ENCODE measurements at regions not wholly inside any gene's neighbourhood (a gene's known extent, or its start where the extent isn't known, plus 50 kb on each side); places are given as distances from the start of the nearest gene placed in this dataset.
A peak's percentile ranks its signal among the peaks of the same experiment; 100 is the strongest.

- H3K27me3 ChIP-seq (ENCODE audit: insufficient read depth, poor library complexity, severe bottlenecking), result no peaks in the 10 kb centered on the region
- H3K9me3 ChIP-seq (ENCODE audit: severe bottlenecking), result peaks cover 2% of the 10 kb centered on the region
- peaks cover 5% of the 10 kb centered on the region for H3K4me1 ChIP-seq (ENCODE audit: insufficient read depth, poor library complexity, severe bottlenecking)
- no peak for ATAC-seq (ENCODE audit: low read depth)
- H3K4me3 ChIP-seq (ENCODE audit: severe bottlenecking), result no peak overlapping the region
- no peak overlapping the region for H3K27ac ChIP-seq (ENCODE audit: poor library complexity, severe bottlenecking)
- TF ChIP-seq, protein P1, sequence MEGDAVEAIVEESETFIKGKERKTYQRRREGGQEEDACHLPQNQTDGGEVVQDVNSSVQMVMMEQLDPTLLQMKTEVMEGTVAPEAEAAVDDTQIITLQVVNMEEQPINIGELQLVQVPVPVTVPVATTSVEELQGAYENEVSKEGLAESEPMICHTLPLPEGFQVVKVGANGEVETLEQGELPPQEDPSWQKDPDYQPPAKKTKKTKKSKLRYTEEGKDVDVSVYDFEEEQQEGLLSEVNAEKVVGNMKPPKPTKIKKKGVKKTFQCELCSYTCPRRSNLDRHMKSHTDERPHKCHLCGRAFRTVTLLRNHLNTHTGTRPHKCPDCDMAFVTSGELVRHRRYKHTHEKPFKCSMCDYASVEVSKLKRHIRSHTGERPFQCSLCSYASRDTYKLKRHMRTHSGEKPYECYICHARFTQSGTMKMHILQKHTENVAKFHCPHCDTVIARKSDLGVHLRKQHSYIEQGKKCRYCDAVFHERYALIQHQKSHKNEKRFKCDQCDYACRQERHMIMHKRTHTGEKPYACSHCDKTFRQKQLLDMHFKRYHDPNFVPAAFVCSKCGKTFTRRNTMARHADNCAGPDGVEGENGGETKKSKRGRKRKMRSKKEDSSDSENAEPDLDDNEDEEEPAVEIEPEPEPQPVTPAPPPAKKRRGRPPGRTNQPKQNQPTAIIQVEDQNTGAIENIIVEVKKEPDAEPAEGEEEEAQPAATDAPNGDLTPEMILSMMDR (IDR thresholded peaks at IDR 0.05; ENCODE audit: poor library complexity, severe bottlenecking), result no peak
- DNase-seq (ENCODE audit: low spot score), result no peak
- H3K36me3 ChIP-seq (ENCODE audit: low read depth), result no peaks in the 10 kb centered on the region
Measured at GRCh38 chr9:107853461-107853860, 363.9 kb upstream of the KLF4 start.

- ATAC-seq (ENCODE audit: low read depth) (no peak), DNase-seq (ENCODE audit: low spot score) (no peak)
- Histone ChIP-seq H3K4me3 (ENCODE audit: severe bottlenecking) (no peak overlapping the region), H3K9me3 (ENCODE audit: severe bottlenecking) (peaks cover 2% of the 10 kb centered on the region), H3K27me3 (ENCODE audit: insufficient read depth, poor library complexity, severe bottlenecking) (no peaks in the 10 kb centered on the region), H3K36me3 (ENCODE audit: low read depth) (no peaks in the 10 kb centered on the region), H3K4me1 (ENCODE audit: insufficient read depth, poor library complexity, severe bottlenecking) (peaks cover 10% of the 10 kb centered on the region), H3K27ac (ENCODE audit: poor library complexity, severe bottlenecking) (no peak overlapping the region)
- TF ChIP-seq, protein P1 (IDR thresholded peaks at IDR 0.05; ENCODE audit: poor library complexity, severe bottlenecking), result no peak
Measured at GRCh38 chr9:107852891-107853290, 363.3 kb upstream of the KLF4 start.

DNA sequence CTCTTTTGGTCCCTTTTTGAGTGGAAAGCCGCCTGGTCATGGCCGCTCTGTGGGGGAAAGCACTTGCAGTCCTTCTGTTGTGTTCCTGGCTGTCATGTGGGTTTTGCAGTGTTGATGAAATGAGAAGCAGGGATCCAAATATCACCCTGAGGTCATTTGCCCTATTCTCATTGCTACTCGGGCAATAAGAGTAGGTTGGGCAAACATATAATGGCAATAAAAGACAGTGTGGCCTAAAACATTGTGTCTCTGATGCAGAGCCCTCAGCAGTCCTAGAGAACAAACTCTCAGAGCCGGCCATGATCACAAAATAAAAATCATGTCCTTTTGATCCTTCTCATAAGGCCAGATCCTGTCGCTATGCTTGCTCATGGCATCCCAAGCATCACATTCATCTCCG lies 361.1 kb upstream of the KLF4 start:
- peaks cover 12% of the 10 kb centered on the region for H3K4me1 ChIP-seq (ENCODE audit: insufficient read depth, poor library complexity, severe bottlenecking)
- ATAC-seq (ENCODE audit: low read depth), result no peak

DNA sequence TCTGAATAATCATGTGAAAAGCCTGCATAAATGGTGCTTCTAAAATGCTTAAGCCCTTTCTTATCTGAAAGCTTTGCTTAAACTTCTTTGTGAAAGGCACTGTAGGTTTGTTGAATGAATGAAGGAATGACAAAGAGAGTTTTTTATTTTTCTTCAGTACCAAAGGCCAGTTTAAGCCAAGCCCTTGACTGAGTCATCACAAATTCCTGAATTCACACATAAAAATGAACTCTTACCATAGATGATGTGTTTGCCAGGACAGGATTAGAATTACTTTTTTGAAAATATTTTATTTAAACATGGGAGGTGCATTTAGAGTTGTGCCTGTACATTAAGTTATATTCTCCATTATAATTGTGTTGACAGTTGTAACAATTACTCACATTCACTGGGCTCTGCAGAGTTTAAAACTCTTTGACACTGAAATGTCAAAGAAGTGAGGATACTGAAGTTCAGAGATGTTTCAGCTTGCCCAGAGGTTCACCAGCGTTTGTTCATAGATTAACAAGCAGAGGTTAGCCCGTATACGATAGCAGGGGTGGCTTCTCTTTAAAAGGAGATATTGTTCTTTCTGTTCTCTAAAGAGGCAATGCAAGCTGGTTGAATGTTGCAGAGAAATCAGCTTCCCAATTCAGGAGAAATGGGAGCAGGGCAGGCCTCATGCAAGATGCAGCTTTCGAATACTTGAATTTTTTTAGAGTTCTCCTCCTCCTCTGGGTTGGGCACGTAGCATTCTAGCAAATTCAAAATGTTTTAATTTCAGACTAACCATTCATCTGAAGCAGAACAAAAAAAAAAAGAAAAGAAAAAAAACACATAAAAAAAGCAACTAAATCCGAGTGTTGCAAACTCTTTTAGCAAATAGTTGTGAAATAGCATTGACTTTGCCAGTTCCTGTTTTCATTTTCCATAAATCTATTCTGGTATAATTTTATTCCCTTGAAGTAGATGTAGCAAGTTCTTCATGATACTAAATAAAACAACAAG lies 358.7 kb upstream of the KLF4 start:
- TF ChIP-seq, protein P1 (IDR thresholded peaks at IDR 0.05; ENCODE audit: poor library complexity, severe bottlenecking), result no peak

More for the DNA sequence above, 361.1 kb upstream of the KLF4 start:
- H3K4me3 ChIP-seq (ENCODE audit: severe bottlenecking), result no peak overlapping the region
- no peak overlapping the region for H3K27ac ChIP-seq (ENCODE audit: poor library complexity, severe bottlenecking)
- no peak for DNase-seq (ENCODE audit: low spot score)
- TF ChIP-seq, protein P1 (IDR thresholded peaks at IDR 0.05; ENCODE audit: poor library complexity, severe bottlenecking), result no peak
- no peaks in the 10 kb centered on the region for H3K27me3 ChIP-seq (ENCODE audit: insufficient read depth, poor library complexity, severe bottlenecking)
- peaks cover 2% of the 10 kb centered on the region for H3K9me3 ChIP-seq (ENCODE audit: severe bottlenecking)
- no peaks in the 10 kb centered on the region for H3K36me3 ChIP-seq (ENCODE audit: low read depth)

DNA sequence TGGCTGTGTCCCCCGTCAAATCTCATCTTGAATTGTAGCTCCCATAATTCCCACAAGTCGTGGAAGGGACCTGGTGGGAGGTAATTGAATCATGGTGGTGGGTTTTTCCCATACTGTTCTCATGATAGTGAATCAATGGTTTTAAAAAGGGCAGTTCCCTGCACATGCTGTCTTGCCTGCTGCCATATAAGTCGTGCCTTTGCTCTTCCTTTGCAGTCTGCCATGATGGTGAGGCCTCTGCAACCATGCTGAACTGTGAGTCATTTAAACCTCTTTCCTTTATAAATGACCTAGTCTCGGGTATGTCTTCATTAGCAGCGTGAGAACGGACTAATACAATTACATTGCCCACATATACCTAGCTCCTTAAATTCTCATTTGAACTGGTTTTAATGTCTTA lies 353.0 kb upstream of the KLF4 start:
- no peak overlapping the region for H3K4me3 ChIP-seq (ENCODE audit: severe bottlenecking)
- no peaks in the 10 kb centered on the region for H3K36me3 ChIP-seq (ENCODE audit: low read depth)
- TF ChIP-seq, protein P1 (IDR thresholded peaks at IDR 0.05; ENCODE audit: poor library complexity, severe bottlenecking), result no peak
- no peaks in the 10 kb centered on the region for H3K4me1 ChIP-seq (ENCODE audit: insufficient read depth, poor library complexity, severe bottlenecking)
- no peak for DNase-seq (ENCODE audit: low spot score)
- no peaks in the 10 kb centered on the region for H3K27me3 ChIP-seq (ENCODE audit: insufficient read depth, poor library complexity, severe bottlenecking)
- ATAC-seq (ENCODE audit: low read depth), result no peak
- no peaks in the 10 kb centered on the region for H3K9me3 ChIP-seq (ENCODE audit: severe bottlenecking)
- H3K27ac ChIP-seq (ENCODE audit: poor library complexity, severe bottlenecking), result no peak overlapping the region

More for the DNA sequence above, 358.7 kb upstream of the KLF4 start:
- Histone ChIP-seq H3K9me3 (ENCODE audit: severe bottlenecking) (no peaks in the 10 kb centered on the region), H3K27me3 (ENCODE audit: insufficient read depth, poor library complexity, severe bottlenecking) (no peaks in the 10 kb centered on the region), H3K27ac (ENCODE audit: poor library complexity, severe bottlenecking) (no peak overlapping the region), H3K36me3 (ENCODE audit: low read depth) (no peaks in the 10 kb centered on the region), H3K4me3 (ENCODE audit: severe bottlenecking) (no peak overlapping the region), H3K4me1 (ENCODE audit: insufficient read depth, poor library complexity, severe bottlenecking) (peaks cover 12% of the 10 kb centered on the region)
- ATAC-seq (ENCODE audit: low read depth) (peak; percentile 57; the same call in 1 of the 3 replicates), DNase-seq (ENCODE audit: low spot score) (no peak)

Measured in RWPE2 (cell line).